Liver (tissue), 8 donors: ENCODE measurements at regions not wholly inside any gene's neighbourhood (a gene's known extent, or its start where the extent isn't known, plus 50 kb on each side); places are given as distances from the start of the nearest gene placed in this dataset.

ENCODE experiments used
- DNase-seq: peaks from one replicate; pipeline ENCODE4 v3.0.0-alpha.2; 2017; ENCODE audit warnings: low spot score
- H3K27ac ChIP-seq, 2 donors: one replicate each; pipeline ENCODE4 v1.7.0; 2013; ENCODE audit warnings: inconsistent platforms in 2 of 2, low read length in 2 of 2, control low read depth in 1 of 2, low read depth in 1 of 2, mild to moderate bottlenecking in 1 of 2
- H3K27me3 ChIP-seq, 4 donors: one replicate each; pipeline versions ENCODE4 v1.6.1 to v1.7.0; 2013; ENCODE audit warnings: low read length in 3 of 4, inconsistent platforms in 1 of 4, mild to moderate bottlenecking in 1 of 4, moderate library complexity in 1 of 4; ENCODE audit not compliant: control insufficient read depth in 4 of 4, insufficient read depth in 4 of 4
- H3K36me3 ChIP-seq, 4 donors: one replicate each; pipeline versions ENCODE4 v1.6.1 to v1.7.0; 2013; ENCODE audit warnings: low read length in 3 of 4, mild to moderate bottlenecking in 3 of 4, low read depth in 1 of 4, moderate library complexity in 1 of 4; ENCODE audit not compliant: control insufficient read depth in 4 of 4, insufficient read depth in 3 of 4
- H3K4me1 ChIP-seq, 4 donors: one replicate each; pipeline versions ENCODE4 v1.6.1 to v1.7.0; 2013; ENCODE audit warnings: low read length in 3 of 4, mild to moderate bottlenecking in 3 of 4, moderate library complexity in 1 of 4; ENCODE audit not compliant: control insufficient read depth in 4 of 4, insufficient read depth in 4 of 4
- H3K4me3 ChIP-seq, 3 donors: one replicate each; pipeline versions ENCODE4 v1.6.1 to v1.7.0; 2013; ENCODE audit warnings: low read length in 3 of 3, control low read depth in 1 of 3, low read depth in 1 of 3, mild to moderate bottlenecking in 1 of 3
- H3K9ac ChIP-seq, 2 donors: one replicate each; pipeline ENCODE4 v1.7.0; 2013; ENCODE audit warnings: low read length in 2 of 2, mild to moderate bottlenecking in 2 of 2, moderate library complexity in 2 of 2, control low read depth in 1 of 2, low read depth in 1 of 2
- H3K9me3 ChIP-seq, 4 donors: one replicate each; pipeline versions ENCODE4 v1.6.1 to v1.7.0; 2013; ENCODE audit warnings: low read length in 3 of 4; ENCODE audit not compliant: control insufficient read depth in 4 of 4
- ATF3 ChIP-seq: IDR thresholded peaks from 2 replicates; pipeline ENCODE4 v1.6.1; 2016; ENCODE audit warnings: antibody characterized with exemption
- CTCF ChIP-seq: fragments of 150-350 bp; IDR thresholded peaks from 2 replicates; pipeline ENCODE4 v1.5.1; 2017; ENCODE audit warnings: improper control_type of control experiment, low read depth, low read length; ENCODE audit not compliant: missing input control
- EGR1 ChIP-seq, 2 donors: IDR thresholded peaks; 2 replicates each; pipeline ENCODE4 v1.6.1; 2016 to 2018; ENCODE audit warnings: antibody characterized with exemption in 2 of 2, low read depth in 2 of 2
- FOXA1 ChIP-seq: IDR thresholded peaks from 2 replicates; pipeline ENCODE4 v1.6.1; 2016; ENCODE audit warnings: antibody characterized with exemption
- HNF4A ChIP-seq, 2 donors: conservative IDR thresholded peaks; 2 replicates each; pipeline ENCODE4 v1.6.1; 2016; ENCODE audit warnings: antibody characterized with exemption in 2 of 2, mild to moderate bottlenecking in 2 of 2
- HNF4G ChIP-seq: IDR thresholded peaks from 2 replicates; pipeline ENCODE4 v1.6.1; 2016; ENCODE audit warnings: antibody characterized with exemption
- JUND ChIP-seq, 2 donors: IDR thresholded peaks; 2 replicates each; pipeline ENCODE4 v1.6.1; 2016; ENCODE audit warnings: antibody characterized with exemption in 2 of 2
- MAX ChIP-seq: IDR thresholded peaks from 2 replicates; pipeline ENCODE4 v1.6.1; 2016; ENCODE audit warnings: antibody characterized with exemption
- RAD21 ChIP-seq, 2 donors: IDR thresholded peaks; 2 replicates each; pipeline ENCODE4 v1.6.1; 2016; ENCODE audit warnings: antibody characterized with exemption in 2 of 2, mild to moderate bottlenecking in 2 of 2
- REST ChIP-seq: IDR thresholded peaks from 2 replicates; pipeline ENCODE4 v1.6.1; 2016; ENCODE audit warnings: antibody characterized with exemption, mild to moderate bottlenecking
- RXRA ChIP-seq, 2 donors: IDR thresholded peaks; 2 replicates each; pipeline ENCODE4 v1.6.1; 2017 to 2018; ENCODE audit warnings: antibody characterized with exemption in 2 of 2, mild to moderate bottlenecking in 1 of 2
- SP1 ChIP-seq: IDR thresholded peaks from 2 replicates; pipeline ENCODE4 v1.6.1; 2018; ENCODE audit warnings: antibody characterized with exemption, mild to moderate bottlenecking
- TAF1 ChIP-seq: conservative IDR thresholded peaks from 2 replicates; pipeline ENCODE4 v1.6.1; 2016; ENCODE audit warnings: antibody characterized with exemption, mild to moderate bottlenecking
- WGBS: extraction: QIAGEN DNeasy Blood & Tissue Kit; methylation state at CpG from one replicate; pipeline ENCODE4 v1.1.7; 2013; 5-methylcytosine and 5-hydroxymethylcytosine counted together
- donor health status: healthy.
- donor health status: healthy.
- donor health status: healthy.
- donor health status: healthy.
- donor health status: healthy.

GRCh38 chr10:83698899-83699298 is 440.4 kb upstream of the GHITM start:
- WGBS: 42% methylated on average over 2 of the region's 2 CpGs
- H3K27ac ChIP-seq: no peak overlapping the region
- H3K4me3 ChIP-seq: no peak overlapping the region

GRCh38 chr10:83701799-83702198 is 437.5 kb upstream of the GHITM start:
- no peaks in the 10 kb centered on the region for H3K9me3 ChIP-seq
- peaks cover 7 to 48% (median 35%) of the 10 kb centered on the region in 4 donors for H3K4me1 ChIP-seq
- no peak overlapping the region for H3K4me3 ChIP-seq
- DNase-seq: no peak
- no peak overlapping the region for H3K9ac ChIP-seq
- no peaks in the 10 kb centered on the region for H3K36me3 ChIP-seq
- H3K27me3 ChIP-seq: no peaks in the 10 kb centered on the region
- H3K27ac ChIP-seq: no peak overlapping the region
- WGBS: 36% methylated on average over 3 of the region's 3 CpGs
- TF ChIP-seq CTCF (no peak), JUND (IDR thresholded peaks at IDR 0.05) (peak in 1 of 2 donors; percentile 31), TAF1 (no peak), REST (no peak), SP1 (no peak), MAX (peak; percentile 67)

More at GRCh38 chr10:83698899-83699298, 440.4 kb upstream of the GHITM start:
- Histone ChIP-seq H3K4me1 (peaks cover 4 to 38% (median 21%) of the 10 kb centered on the region in 4 donors), H3K9ac (no peak overlapping the region), H3K9me3 (no peaks in the 10 kb centered on the region), H3K27me3 (no peaks in the 10 kb centered on the region), H3K36me3 (no peaks in the 10 kb centered on the region)
- DNase-seq: no peak
- TF ChIP-seq HNF4A (conservative IDR thresholded peaks at IDR 0.05) (no peak), EGR1 (IDR thresholded peaks at IDR 0.05; ENCODE audit: low read depth in 2 of 2) (no peak), CTCF (no peak), RXRA (IDR thresholded peaks at IDR 0.05) (no peak), REST (no peak), TAF1 (no peak), HNF4G (no peak), FOXA1 (no peak), RAD21 (IDR thresholded peaks at IDR 0.05) (no peak), MAX (no peak), ATF3 (no peak)
